Spleen (tissue), 11 donors: ENCODE measurements at regions not wholly inside any gene's neighbourhood (a gene's known extent, or its start where the extent isn't known, plus 50 kb on each side); places are given as distances from the start of the nearest gene placed in this dataset.

ENCODE experiments used
- DNase-seq: peaks from one replicate; pipeline ENCODE4 v3.0.0-alpha.2; 2020
- H3K27ac ChIP-seq, 8 donors: fragments of 200-600 bp; sonication (generic) in 7 of 8; 1 replicate in 4 of 8; 2 replicates in 4 of 8; pipeline versions ENCODE4 v1.5.0 to v1.8.0; 2016 to 2021; ENCODE audit warnings: inconsistent platforms in 4 of 8, mild to moderate bottlenecking in 4 of 8, moderate library complexity in 1 of 8
- H3K27me3 ChIP-seq, 7 donors: fragments of 200-600 bp; sonication (generic) in 6 of 7; replicated peaks in 1 of 7; 1 replicate in 4 of 7; 2 replicates in 3 of 7; pipeline versions ENCODE4 v1.5.0 to v1.8.0; 2016 to 2021; ENCODE audit warnings: inconsistent platforms in 3 of 7, mild to moderate bottlenecking in 1 of 7
- H3K36me3 ChIP-seq, 6 donors: fragments of 200-600 bp; sonication (generic) in 5 of 6; 1 replicate in 4 of 6; 2 replicates in 2 of 6; pipeline versions ENCODE4 v1.5.0 to v1.8.0; 2016 to 2021; ENCODE audit warnings: inconsistent platforms in 2 of 6
- H3K4me1 ChIP-seq, 6 donors: fragments of 200-600 bp; sonication (generic) in 5 of 6; 1 replicate in 3 of 6; 2 replicates in 3 of 6; pipeline versions ENCODE4 v1.5.0 to v1.8.0; 2016 to 2021; ENCODE audit warnings: inconsistent platforms in 3 of 6
- H3K4me3 ChIP-seq, 8 donors: fragments of 200-600 bp; sonication (generic) in 7 of 8; 1 replicate in 4 of 8; 2 replicates in 4 of 8; pipeline versions ENCODE4 v1.5.0 to v1.8.0; 2016 to 2021; ENCODE audit warnings: inconsistent platforms in 4 of 8, mild to moderate bottlenecking in 4 of 8, moderate library complexity in 2 of 8
- H3K9me3 ChIP-seq, 8 donors: fragments of 200-600 bp; sonication (generic) in 7 of 8; 1 replicate in 4 of 8; 2 replicates in 4 of 8; pipeline versions ENCODE4 v1.5.0 to v1.8.0; 2016 to 2021; ENCODE audit warnings: inconsistent platforms in 4 of 8
- CTCF ChIP-seq, 11 experiments: fragments of 200-600 bp in 7 of 11; fragments of 450-650 bp in 4 of 11; sonication (generic) in 4 of 11; IDR thresholded peaks in 8 of 11; conservative IDR thresholded peaks in 3 of 11; 1 replicate in 7 of 11; 2 replicates in 4 of 11; pipeline versions ENCODE4 v1.4.0 to v1.8.0; 2016 to 2021; ENCODE audit warnings: antibody characterized with exemption in 11 of 11, inconsistent platforms in 4 of 11, mild to moderate bottlenecking in 1 of 11
- POLR2A ChIP-seq, 3 donors: fragments of 450-650 bp; IDR thresholded peaks; one replicate each; pipeline ENCODE4 v1.5.1; 2017; ENCODE audit warnings: antibody characterized with exemption in 3 of 3, mild to moderate bottlenecking in 1 of 3
- POLR2AphosphoS5 ChIP-seq, 3 donors: sonication (generic); formaldehyde crosslinking; IDR thresholded peaks; one replicate each; pipeline ENCODE4 v1.5.1; 2017; ENCODE audit warnings: antibody characterized with exemption in 3 of 3
- whole genome bisulfite sequencing, 5 donors: extraction: QIAGEN DNeasy Blood & Tissue Kit in 3 of 5; methylation state at CpG; one replicate each; pipeline versions ENCODE4 v1.1.5 to v1.1.7; 2013 to 2018; 5-methylcytosine and 5-hydroxymethylcytosine counted together
- intact Hi-C: fragments of 100-400 bp; cut with DNase I; formaldehyde crosslinking; loops from one replicate; pipeline ENCODE4 v1.15.0; 2023; ENCODE audit warnings: low total_unique reads
- donor health status: healthy with polysubstance abuse.
- donor health status: DM: no; HTN: no; CAD: no; lungs with moderate emphysema.
- donor health status: DM: no; HTN: no; CAD: no.
- donor health status: Bipolar disorder and iron deficiency.
- donor health status: healthy.
- donor health status: DM: no; HTN: no; CAD: no.
- donor health status: DM: yes; HTN: yes; CAD: no.

- Histone ChIP-seq H3K36me3 (no peaks in the 10 kb centered on the region), H3K9me3 (no peaks in the 10 kb centered on the region), H3K27me3 (peaks cover 0 to 34% (median 0%) of the 10 kb centered on the region in 7 donors), H3K4me3 (no peak overlapping the region), H3K27ac (peak overlapping the region in 3 of 8 donors; percentile 13 to 76 (median 38)), H3K4me1 (peaks cover 0 to 46% (median 31%) of the 10 kb centered on the region in 6 donors)
- TF ChIP-seq POLR2AphosphoS5 (IDR thresholded peaks at IDR 0.05) (no peak), POLR2A (IDR thresholded peaks at IDR 0.05) (no peak), CTCF (IDR thresholded peaks at IDR 0.05 in 8 of 11, conservative IDR thresholded peaks at IDR 0.05 in 3 of 11) (no peak)
- intact Hi-C loops, result no loop called here
- DNase-seq, result no peak
- 75 to 81% (median 76%) methylated on average over 11 of the region's 11 CpGs for WGBS, 5 donors
Measured at GRCh38 chr11:134581966-134582769, 170.1 kb upstream of the B3GAT1 start.

GRCh38 chr11:134581121-134581626 is 169.1 kb upstream of the B3GAT1 start:
- H3K27me3 ChIP-seq, result peaks cover 0 to 39% (median 0%) of the 10 kb centered on the region in 7 donors
- DNase-seq, result no peak
- H3K4me1 ChIP-seq, result peaks cover 0 to 43% (median 30%) of the 10 kb centered on the region in 6 donors
- no peak overlapping the region for H3K4me3 ChIP-seq
- WGBS, 5 donors, result 70 to 94% (median 87%) methylated on average over 9 of the region's 9 CpGs
- intact Hi-C loops, result no loop called here
- TF ChIP-seq POLR2A (IDR thresholded peaks at IDR 0.05) (no peak), POLR2AphosphoS5 (IDR thresholded peaks at IDR 0.05) (no peak), CTCF (IDR thresholded peaks at IDR 0.05 in 8 of 11, conservative IDR thresholded peaks at IDR 0.05 in 3 of 11) (no peak)
- no peaks in the 10 kb centered on the region for H3K36me3 ChIP-seq
- no peaks in the 10 kb centered on the region for H3K9me3 ChIP-seq
- H3K27ac ChIP-seq, result no peak overlapping the region

DNA sequence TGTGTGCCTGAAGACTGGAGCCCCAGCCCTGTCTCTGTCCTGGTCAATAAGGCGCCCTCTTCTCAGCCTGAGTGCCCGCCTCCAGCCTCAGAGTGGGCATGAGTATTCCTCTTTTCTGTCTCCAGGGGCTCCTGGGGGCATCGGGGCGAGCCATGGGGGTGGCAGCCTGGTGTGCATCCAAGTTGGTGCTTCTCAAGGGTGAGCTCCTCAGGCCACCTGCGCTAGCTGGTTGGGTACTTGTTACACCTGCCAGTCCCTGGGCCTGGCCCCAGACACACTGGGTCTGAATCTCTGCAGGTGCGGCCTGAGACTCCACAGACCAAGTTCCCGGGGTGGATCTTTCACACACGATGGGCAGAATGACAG is 168.6 kb upstream of the B3GAT1 start:
- intact Hi-C loops, result no loop called here
- TF ChIP-seq POLR2A (IDR thresholded peaks at IDR 0.05), result no peak
- no peak for TF ChIP-seq CTCF (IDR thresholded peaks at IDR 0.05 in 8 of 11, conservative IDR thresholded peaks at IDR 0.05 in 3 of 11)
- TF ChIP-seq POLR2AphosphoS5 (IDR thresholded peaks at IDR 0.05), result no peak

More for the DNA sequence above, 168.6 kb upstream of the B3GAT1 start:
- no peak for DNase-seq
- Histone ChIP-seq H3K4me3 (no peak overlapping the region), H3K9me3 (no peaks in the 10 kb centered on the region), H3K27ac (no peak overlapping the region), H3K36me3 (no peaks in the 10 kb centered on the region), H3K4me1 (peaks cover 0 to 38% (median 28%) of the 10 kb centered on the region in 6 donors), H3K27me3 (peaks cover 0 to 45% (median 0%) of the 10 kb centered on the region in 7 donors)
- 90 to 98% (median 96%) methylated on average over 6 to 8 of the region's 8 CpGs for WGBS, 5 donors
